ENCODE measurements at regions not wholly inside any gene's neighbourhood (a gene's known extent, or its start where the extent isn't known, plus 50 kb on each side); places are given as distances from the start of the nearest gene placed in this dataset.

- Mint-ChIP-seq H3K4me1 (no peaks in the 10 kb centered on the region), H3K27ac (ENCODE audit: unreplicated experiment) (no peak overlapping the region), H3K9me3 (peaks cover 4% of the 10 kb centered on the region), H3K36me3 (ENCODE audit: low read depth) (no peaks in the 10 kb centered on the region), H3K4me3 (no peak overlapping the region), H3K27me3 (ENCODE audit: low read depth) (no peaks in the 10 kb centered on the region)
- no peak for DNase-seq (ENCODE audit: low read depth, low spot score)
- TF ChIP-seq, protein P1, sequence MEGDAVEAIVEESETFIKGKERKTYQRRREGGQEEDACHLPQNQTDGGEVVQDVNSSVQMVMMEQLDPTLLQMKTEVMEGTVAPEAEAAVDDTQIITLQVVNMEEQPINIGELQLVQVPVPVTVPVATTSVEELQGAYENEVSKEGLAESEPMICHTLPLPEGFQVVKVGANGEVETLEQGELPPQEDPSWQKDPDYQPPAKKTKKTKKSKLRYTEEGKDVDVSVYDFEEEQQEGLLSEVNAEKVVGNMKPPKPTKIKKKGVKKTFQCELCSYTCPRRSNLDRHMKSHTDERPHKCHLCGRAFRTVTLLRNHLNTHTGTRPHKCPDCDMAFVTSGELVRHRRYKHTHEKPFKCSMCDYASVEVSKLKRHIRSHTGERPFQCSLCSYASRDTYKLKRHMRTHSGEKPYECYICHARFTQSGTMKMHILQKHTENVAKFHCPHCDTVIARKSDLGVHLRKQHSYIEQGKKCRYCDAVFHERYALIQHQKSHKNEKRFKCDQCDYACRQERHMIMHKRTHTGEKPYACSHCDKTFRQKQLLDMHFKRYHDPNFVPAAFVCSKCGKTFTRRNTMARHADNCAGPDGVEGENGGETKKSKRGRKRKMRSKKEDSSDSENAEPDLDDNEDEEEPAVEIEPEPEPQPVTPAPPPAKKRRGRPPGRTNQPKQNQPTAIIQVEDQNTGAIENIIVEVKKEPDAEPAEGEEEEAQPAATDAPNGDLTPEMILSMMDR (conservative IDR thresholded peaks at IDR 0.05), result no peak
Observed at GRCh38 chr10:113967126-113967525, 76.5 kb upstream of the ADRB1 start.

- Mint-ChIP-seq H3K9me3 (peaks cover 12% of the 10 kb centered on the region), H3K27ac (ENCODE audit: unreplicated experiment) (no peak overlapping the region), H3K4me3 (no peak overlapping the region), H3K27me3 (ENCODE audit: low read depth) (no peaks in the 10 kb centered on the region), H3K36me3 (ENCODE audit: low read depth) (no peaks in the 10 kb centered on the region), H3K4me1 (no peaks in the 10 kb centered on the region)
- DNase-seq (ENCODE audit: low read depth, low spot score), result no peak
- TF ChIP-seq, protein P1 (conservative IDR thresholded peaks at IDR 0.05), result no peak
Observed at GRCh38 chr10:113970641-113971040, 73.0 kb upstream of the ADRB1 start.

GRCh38 chr10:113971349-113971973 is 72.2 kb upstream of the ADRB1 start:
- H3K27ac Mint-ChIP-seq (ENCODE audit: unreplicated experiment), result no peak overlapping the region
- TF ChIP-seq, protein P1 (conservative IDR thresholded peaks at IDR 0.05), result no peak
- no peak overlapping the region for H3K4me3 Mint-ChIP-seq
- no peaks in the 10 kb centered on the region for H3K4me1 Mint-ChIP-seq
- H3K36me3 Mint-ChIP-seq (ENCODE audit: low read depth), result no peaks in the 10 kb centered on the region
- H3K27me3 Mint-ChIP-seq (ENCODE audit: low read depth), result no peaks in the 10 kb centered on the region
- H3K9me3 Mint-ChIP-seq, result peaks cover 12% of the 10 kb centered on the region
- DNase-seq (ENCODE audit: low read depth, low spot score), result no peak

DNA sequence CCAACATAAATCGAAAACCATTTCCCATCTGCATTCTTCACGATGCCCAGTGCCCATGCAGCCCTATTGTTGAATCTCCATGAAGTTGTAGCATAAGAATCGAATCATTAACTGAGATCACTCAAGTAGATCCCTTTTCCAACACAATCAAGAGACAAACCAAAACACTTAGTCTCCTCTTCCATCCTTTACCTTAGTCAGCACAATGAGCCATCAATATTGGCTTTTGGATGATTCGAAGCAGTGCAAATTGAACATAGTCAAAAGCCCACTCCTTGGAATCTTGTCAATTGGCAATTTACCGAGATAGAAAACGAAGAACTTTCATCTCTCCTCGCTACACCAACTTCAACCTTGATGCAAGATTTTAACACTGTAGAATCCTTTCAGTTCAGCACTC is 66.5 kb upstream of the ADRB1 start:
- Mint-ChIP-seq H3K36me3 (ENCODE audit: low read depth) (no peaks in the 10 kb centered on the region), H3K27ac (ENCODE audit: unreplicated experiment) (no peak overlapping the region)

DNA sequence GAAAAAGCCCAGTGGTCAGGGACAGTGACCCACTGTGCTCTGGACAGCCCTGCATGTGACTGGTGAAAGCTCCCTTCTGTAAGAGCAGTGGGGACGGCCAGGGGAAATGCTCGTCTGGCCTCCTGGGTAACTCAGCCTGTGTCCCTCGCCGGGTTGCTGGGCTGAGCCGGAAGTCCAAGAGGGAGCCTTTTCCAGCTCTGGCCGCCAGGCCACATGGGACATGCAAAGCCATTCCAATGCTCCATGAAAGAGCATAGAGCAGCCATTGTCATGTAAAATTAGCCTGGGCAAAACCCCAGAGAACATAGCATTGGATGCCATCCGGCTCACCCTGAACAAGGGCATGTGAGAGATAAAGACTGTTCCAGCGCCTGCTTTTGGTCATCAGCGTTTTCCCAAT is 64.9 kb upstream of the ADRB1 start:
- H3K4me3 Mint-ChIP-seq, result no peak overlapping the region
- TF ChIP-seq, protein P1 (conservative IDR thresholded peaks at IDR 0.05), result no peak
- no peaks in the 10 kb centered on the region for H3K36me3 Mint-ChIP-seq (ENCODE audit: low read depth)
- H3K9me3 Mint-ChIP-seq, result peaks cover 6% of the 10 kb centered on the region
- H3K27me3 Mint-ChIP-seq (ENCODE audit: low read depth), result no peaks in the 10 kb centered on the region
- no peaks in the 10 kb centered on the region for H3K4me1 Mint-ChIP-seq
- no peak overlapping the region for H3K27ac Mint-ChIP-seq (ENCODE audit: unreplicated experiment)
- DNase-seq (ENCODE audit: low read depth, low spot score), result no peak

More for the DNA sequence above, 66.5 kb upstream of the ADRB1 start:
- no peak overlapping the region for H3K4me3 Mint-ChIP-seq
- no peaks in the 10 kb centered on the region for H3K4me1 Mint-ChIP-seq
- TF ChIP-seq, protein P1 (conservative IDR thresholded peaks at IDR 0.05), result no peak
- H3K9me3 Mint-ChIP-seq, result peaks cover 11% of the 10 kb centered on the region
- no peak for DNase-seq (ENCODE audit: low read depth, low spot score)
- no peaks in the 10 kb centered on the region for H3K27me3 Mint-ChIP-seq (ENCODE audit: low read depth)

Measured in neural crest cell (in vitro differentiated cells).